CD4-positive, alpha-beta memory T cell (primary cell): ENCODE measurements at regions not wholly inside any gene's neighbourhood (a gene's known extent, or its start where the extent isn't known, plus 50 kb on each side); places are given as distances from the start of the nearest gene placed in this dataset.

Experiments used
- CTCF ChIA-PET: fragments of 350-600 bp; sonication (Branson Sonifier 250); formaldehyde crosslinking; loops from one replicate; lab custom pipeline; 2021; ENCODE audit warnings: inconsistent platforms; ENCODE audit not compliant: partially characterized antibody; lab: Charles Lee
- POLR2A ChIA-PET: fragments of 350-600 bp; sonication (Branson Sonifier 250); formaldehyde crosslinking; loops from one replicate; lab custom pipeline; 2021; ENCODE audit not compliant: partially characterized antibody; lab: Charles Lee
- DNase-seq, 5 donors: peaks; one replicate each; pipeline versions ENCODE4 v3.0.0 to v3.0.0-alpha.2; 2020 to 2022; ENCODE audit warnings: mixed read lengths in 1 of 5
- H3K27ac ChIP-seq: one replicate; pipeline ENCODE4 v1.7.0; 2013; ENCODE audit warnings: low read depth, low read length
- H3K27me3 ChIP-seq: 2 replicates; pipeline ENCODE4 v1.7.0; 2013; ENCODE audit warnings: mild to moderate bottlenecking, low read length, moderate library complexity; ENCODE audit not compliant: insufficient read depth
- H3K36me3 ChIP-seq: 2 replicates; pipeline ENCODE4 v1.7.0; 2013; ENCODE audit warnings: mild to moderate bottlenecking, low read length, moderate library complexity; ENCODE audit not compliant: insufficient read depth
- H3K4me1 ChIP-seq: 2 replicates; pipeline ENCODE4 v1.7.0; 2013; ENCODE audit warnings: mild to moderate bottlenecking, low read length, moderate library complexity; ENCODE audit not compliant: insufficient read depth
- H3K4me3 ChIP-seq, 2 donors: one replicate each; pipeline ENCODE4 v1.7.0; 2013; ENCODE audit warnings: low read length in 2 of 2, mild to moderate bottlenecking in 1 of 2
- H3K9me3 ChIP-seq, 2 donors: one replicate each; pipeline ENCODE4 v1.7.0; 2013; ENCODE audit warnings: low read length in 2 of 2, control low read depth in 1 of 2; ENCODE audit not compliant: control insufficient read depth in 1 of 2
- H3K27ac Mint-ChIP-seq, 7 donors: one replicate each; pipeline ENCODE4 v1.8.0; 2020 to 2021; ENCODE audit warnings: mixed read lengths in 7 of 7, mild to moderate bottlenecking in 6 of 7, inconsistent platforms in 3 of 7, moderate library complexity in 3 of 7
- H3K27me3 Mint-ChIP-seq, 2 donors: one replicate each; pipeline ENCODE4 v1.8.0; 2020 to 2021; ENCODE audit warnings: mixed read lengths in 2 of 2
- H3K36me3 Mint-ChIP-seq, 2 donors: one replicate each; pipeline ENCODE4 v1.8.0; 2020 to 2021; ENCODE audit warnings: mixed read lengths in 2 of 2, inconsistent platforms in 1 of 2, mild to moderate bottlenecking in 1 of 2
- H3K4me1 Mint-ChIP-seq, 4 donors: one replicate each; pipeline ENCODE4 v1.8.0; 2020 to 2021; ENCODE audit warnings: mixed read lengths in 4 of 4, mild to moderate bottlenecking in 1 of 4
- H3K4me3 Mint-ChIP-seq, 8 donors: one replicate each; pipeline ENCODE4 v1.8.0; 2020 to 2021; ENCODE audit warnings: mixed read lengths in 8 of 8, mild to moderate bottlenecking in 7 of 8, moderate library complexity in 6 of 8, inconsistent platforms in 3 of 8
- H3K9me3 Mint-ChIP-seq, 8 donors: one replicate each; pipeline ENCODE4 v1.8.0; 2020 to 2021; ENCODE audit warnings: mixed read lengths in 8 of 8, mild to moderate bottlenecking in 5 of 8, inconsistent platforms in 3 of 8, moderate library complexity in 1 of 8
- intact Hi-C: fragments of 100-400 bp; cut with micrococcal nuclease; formaldehyde crosslinking; loops from one replicate; pipeline ENCODE4 v1.15.1; 2023

GRCh38 chr6:12528136-12528535 is 188.4 kb upstream of the PHACTR1 start:
- intact Hi-C loops: no loop called here
- peaks cover 3 to 7% of the 10 kb centered on the region in 2 donors for H3K27me3 Mint-ChIP-seq
- no peaks in the 10 kb centered on the region for H3K27me3 ChIP-seq
- H3K27ac ChIP-seq: no peak overlapping the region
- no peak overlapping the region for H3K4me3 Mint-ChIP-seq
- ChIA-PET CTCF (no interaction called here), POLR2A (no interaction called here)
- peaks cover 0 to 4% (median 2%) of the 10 kb centered on the region in 8 donors for H3K9me3 Mint-ChIP-seq
- H3K4me1 Mint-ChIP-seq: no peaks in the 10 kb centered on the region
- no peaks in the 10 kb centered on the region for H3K36me3 ChIP-seq
- no peak overlapping the region for H3K4me3 ChIP-seq
- H3K27ac Mint-ChIP-seq: no peak overlapping the region
- H3K9me3 ChIP-seq: no peaks in the 10 kb centered on the region
- no peaks in the 10 kb centered on the region for H3K36me3 Mint-ChIP-seq
- H3K4me1 ChIP-seq: no peaks in the 10 kb centered on the region
- DNase-seq: no peak

GRCh38 chr6:12528581-12529363 is 187.8 kb upstream of the PHACTR1 start:
- no peaks in the 10 kb centered on the region for H3K36me3 ChIP-seq
- Mint-ChIP-seq H3K9me3 (peaks cover 0 to 4% (median 2%) of the 10 kb centered on the region in 8 donors), H3K4me3 (no peak overlapping the region), H3K27ac (no peak overlapping the region), H3K27me3 (peaks cover 3 to 6% of the 10 kb centered on the region in 2 donors), H3K4me1 (no peaks in the 10 kb centered on the region), H3K36me3 (no peaks in the 10 kb centered on the region)
- no peaks in the 10 kb centered on the region for H3K4me1 ChIP-seq
- no peak overlapping the region for H3K4me3 ChIP-seq
- intact Hi-C loops: no loop called here
- no peak for DNase-seq
- no peak overlapping the region for H3K27ac ChIP-seq
- ChIA-PET CTCF (no interaction called here), POLR2A (no interaction called here)
- H3K27me3 ChIP-seq: no peaks in the 10 kb centered on the region
- no peaks in the 10 kb centered on the region for H3K9me3 ChIP-seq

- Histone ChIP-seq H3K36me3 (no peaks in the 10 kb centered on the region), H3K4me3 (no peak overlapping the region), H3K27ac (no peak overlapping the region), H3K4me1 (no peaks in the 10 kb centered on the region), H3K27me3 (no peaks in the 10 kb centered on the region), H3K9me3 (no peaks in the 10 kb centered on the region)
- intact Hi-C loops: no loop called here
- Mint-ChIP-seq H3K27me3 (peaks cover 0 to 3% of the 10 kb centered on the region in 2 donors), H3K36me3 (no peaks in the 10 kb centered on the region), H3K27ac (no peak overlapping the region), H3K4me3 (no peak overlapping the region), H3K9me3 (peaks cover 0 to 3% (median 0%) of the 10 kb centered on the region in 8 donors), H3K4me1 (no peaks in the 10 kb centered on the region)
- DNase-seq: no peak
- CTCF ChIA-PET: no interaction called here
- POLR2A ChIA-PET: no interaction called here
Observed at GRCh38 chr6:12529364-12530019, 187.1 kb upstream of the PHACTR1 start.

- H3K4me3 Mint-ChIP-seq: no peak overlapping the region
- H3K36me3 ChIP-seq: no peaks in the 10 kb centered on the region
- H3K27ac Mint-ChIP-seq: no peak overlapping the region
- no peaks in the 10 kb centered on the region for H3K27me3 ChIP-seq
- no peaks in the 10 kb centered on the region for H3K36me3 Mint-ChIP-seq
- no peak overlapping the region for H3K27ac ChIP-seq
- H3K4me3 ChIP-seq: no peak overlapping the region
- peaks cover 0 to 4% of the 10 kb centered on the region in 2 donors for H3K27me3 Mint-ChIP-seq
- intact Hi-C loops: no loop called here
- no peaks in the 10 kb centered on the region for H3K4me1 ChIP-seq
- no peaks in the 10 kb centered on the region for H3K4me1 Mint-ChIP-seq
- CTCF ChIA-PET: no interaction called here
- POLR2A ChIA-PET: no interaction called here
- no peaks in the 10 kb centered on the region for H3K9me3 ChIP-seq
- H3K9me3 Mint-ChIP-seq: peaks cover 0 to 3% (median 0%) of the 10 kb centered on the region in 8 donors
- no peak for DNase-seq
Observed at GRCh38 chr6:12530345-12530744, 186.2 kb upstream of the PHACTR1 start.

- Mint-ChIP-seq H3K4me3 (no peak overlapping the region), H3K9me3 (no peaks in the 10 kb centered on the region), H3K27ac (no peak overlapping the region), H3K36me3 (no peaks in the 10 kb centered on the region), H3K4me1 (no peaks in the 10 kb centered on the region), H3K27me3 (peaks cover 0 to 2% of the 10 kb centered on the region in 2 donors)
- Histone ChIP-seq H3K27ac (no peak overlapping the region), H3K4me1 (no peaks in the 10 kb centered on the region), H3K36me3 (no peaks in the 10 kb centered on the region), H3K27me3 (no peaks in the 10 kb centered on the region), H3K4me3 (no peak overlapping the region), H3K9me3 (no peaks in the 10 kb centered on the region)
- ChIA-PET CTCF (no interaction called here), POLR2A (no interaction called here)
- DNase-seq: no peak
- intact Hi-C loops: no loop called here
Observed at GRCh38 chr6:12533586-12533985, 183.0 kb upstream of the PHACTR1 start.

- no peak overlapping the region for H3K27ac ChIP-seq
- no peaks in the 10 kb centered on the region for H3K36me3 ChIP-seq
- intact Hi-C loops: no loop called here
- Mint-ChIP-seq H3K36me3 (no peaks in the 10 kb centered on the region), H3K4me1 (no peaks in the 10 kb centered on the region), H3K27me3 (peaks cover 0 to 2% of the 10 kb centered on the region in 2 donors), H3K27ac (no peak overlapping the region), H3K4me3 (no peak overlapping the region), H3K9me3 (no peaks in the 10 kb centered on the region)
- no peaks in the 10 kb centered on the region for H3K27me3 ChIP-seq
- H3K4me3 ChIP-seq: no peak overlapping the region
- ChIA-PET CTCF (no interaction called here), POLR2A (no interaction called here)
- H3K9me3 ChIP-seq: no peaks in the 10 kb centered on the region
- H3K4me1 ChIP-seq: no peaks in the 10 kb centered on the region
- no peak for DNase-seq
Observed at GRCh38 chr6:12534069-12534853, 182.3 kb upstream of the PHACTR1 start.

- H3K27ac ChIP-seq: no peak overlapping the region
- Mint-ChIP-seq H3K27ac (no peak overlapping the region), H3K27me3 (peaks cover 0 to 2% of the 10 kb centered on the region in 2 donors), H3K4me1 (no peaks in the 10 kb centered on the region), H3K36me3 (no peaks in the 10 kb centered on the region), H3K4me3 (no peak overlapping the region), H3K9me3 (no peaks in the 10 kb centered on the region)
- ChIA-PET POLR2A (no interaction called here), CTCF (no interaction called here)
- intact Hi-C loops: no loop called here
- H3K4me3 ChIP-seq: no peak overlapping the region
- no peaks in the 10 kb centered on the region for H3K27me3 ChIP-seq
- H3K4me1 ChIP-seq: no peaks in the 10 kb centered on the region
- no peak for DNase-seq
- no peaks in the 10 kb centered on the region for H3K36me3 ChIP-seq
- H3K9me3 ChIP-seq: no peaks in the 10 kb centered on the region
Observed at GRCh38 chr6:12535586-12536314, 180.8 kb upstream of the PHACTR1 start.
